K562 (cell line): ENCODE measurements at regions not wholly inside any gene's neighbourhood (a gene's known extent, or its start where the extent isn't known, plus 50 kb on each side); places are given as distances from the start of the nearest gene placed in this dataset.

ENCODE experiments used
- BCL6 ChIP-seq: fragments of 250-450 bp; sonication (Bioruptor Pico); IDR thresholded peaks from 2 replicates; pipeline ENCODE4 v1.4.0; 2020
- HDGF ChIP-seq: fragments of 450-650 bp; IDR thresholded peaks from 2 replicates; pipeline ENCODE4 v1.6.1; 2016
- POLR2A ChIP-seq: fragments of 450-650 bp; conservative IDR thresholded peaks from 2 replicates; pipeline ENCODE4 v1.6.1; 2016
- TAF1 ChIP-seq: IDR thresholded peaks from 2 replicates; pipeline ENCODE4 v1.6.1; 2011; ENCODE audit warnings: mild to moderate bottlenecking, low read length, moderate library complexity; ENCODE audit not compliant: insufficient read depth, control insufficient read depth, severe bottlenecking; ENCODE audit errors: extremely low read depth
- TF ChIP-seq, protein P1 (sequence below), 2 experiments: fragments of 450-650 bp in 1 of 2; sonication (generic) in 1 of 2; formaldehyde crosslinking in 1 of 2; IDR thresholded peaks in 1 of 2; conservative IDR thresholded peaks in 1 of 2; 2 replicates each; pipeline versions ENCODE4 v1.6.1 to v1.8.1; 2016 to 2023; ENCODE audit warnings: mild to moderate bottlenecking in 2 of 2, moderate library complexity in 2 of 2, inconsistent platforms in 1 of 2, missing genetic modification reagents in 1 of 2
- TF ChIP-seq, protein P2 (sequence below), 3 experiments: IDR thresholded peaks in 2 of 3; conservative IDR thresholded peaks in 1 of 3; 2 replicates each; pipeline ENCODE4 v1.5.1; 2011 to 2012; ENCODE audit warnings: low read length in 3 of 3, mild to moderate bottlenecking in 3 of 3, control low read depth in 2 of 3, improper control_type of control experiment in 1 of 3, inconsistent platforms in 1 of 3, low read depth in 1 of 3, mixed read lengths in 1 of 3, moderate library complexity in 1 of 3; ENCODE audit not compliant: insufficient read depth in 2 of 3

DNA sequence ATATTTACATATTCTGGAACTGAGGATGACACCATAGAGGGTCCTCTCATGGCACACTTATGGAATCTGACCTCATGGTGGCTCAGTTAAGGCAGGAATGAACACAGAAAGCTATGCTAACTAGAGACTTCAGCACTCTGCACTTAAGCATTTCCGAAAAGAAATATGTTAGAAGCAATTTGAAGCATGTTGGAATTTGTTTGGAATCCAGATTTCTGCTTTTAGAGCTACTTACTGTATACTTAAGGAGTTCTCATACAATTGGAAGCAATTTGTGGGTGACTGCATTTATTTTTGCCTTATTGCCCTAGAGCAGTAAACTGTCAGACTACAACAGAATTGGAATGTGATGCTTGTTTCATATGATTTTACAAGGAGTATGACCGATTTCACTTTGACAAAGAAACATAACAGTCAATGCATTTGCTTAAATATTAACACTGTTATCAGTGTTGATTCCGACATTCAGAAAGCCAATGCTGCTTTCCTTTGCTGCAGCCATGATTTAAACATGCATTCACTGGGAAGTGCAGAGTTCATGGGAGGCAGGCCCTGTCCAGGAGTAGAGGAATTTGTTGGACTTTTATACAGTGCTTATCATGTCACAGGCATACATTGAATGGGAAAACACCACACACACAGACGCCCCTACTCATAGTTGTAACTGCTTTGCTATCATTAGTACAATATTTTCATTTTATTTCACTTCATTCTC lies 244.4 kb downstream of the SAMD5 start:
- TF ChIP-seq POLR2A (no peak), BCL6 (CRISPR knock-in tag) (no peak), TAF1 (no peak), HDGF (no peak)
- TF ChIP-seq, protein P1, sequence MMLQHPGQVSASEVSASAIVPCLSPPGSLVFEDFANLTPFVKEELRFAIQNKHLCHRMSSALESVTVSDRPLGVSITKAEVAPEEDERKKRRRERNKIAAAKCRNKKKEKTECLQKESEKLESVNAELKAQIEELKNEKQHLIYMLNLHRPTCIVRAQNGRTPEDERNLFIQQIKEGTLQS (IDR thresholded peaks at IDR 0.05) = no peak
- TF ChIP-seq, protein P1 (CRISPR knock-in tag; conservative IDR thresholded peaks at IDR 0.05) = no peak
- TF ChIP-seq, protein P2, sequence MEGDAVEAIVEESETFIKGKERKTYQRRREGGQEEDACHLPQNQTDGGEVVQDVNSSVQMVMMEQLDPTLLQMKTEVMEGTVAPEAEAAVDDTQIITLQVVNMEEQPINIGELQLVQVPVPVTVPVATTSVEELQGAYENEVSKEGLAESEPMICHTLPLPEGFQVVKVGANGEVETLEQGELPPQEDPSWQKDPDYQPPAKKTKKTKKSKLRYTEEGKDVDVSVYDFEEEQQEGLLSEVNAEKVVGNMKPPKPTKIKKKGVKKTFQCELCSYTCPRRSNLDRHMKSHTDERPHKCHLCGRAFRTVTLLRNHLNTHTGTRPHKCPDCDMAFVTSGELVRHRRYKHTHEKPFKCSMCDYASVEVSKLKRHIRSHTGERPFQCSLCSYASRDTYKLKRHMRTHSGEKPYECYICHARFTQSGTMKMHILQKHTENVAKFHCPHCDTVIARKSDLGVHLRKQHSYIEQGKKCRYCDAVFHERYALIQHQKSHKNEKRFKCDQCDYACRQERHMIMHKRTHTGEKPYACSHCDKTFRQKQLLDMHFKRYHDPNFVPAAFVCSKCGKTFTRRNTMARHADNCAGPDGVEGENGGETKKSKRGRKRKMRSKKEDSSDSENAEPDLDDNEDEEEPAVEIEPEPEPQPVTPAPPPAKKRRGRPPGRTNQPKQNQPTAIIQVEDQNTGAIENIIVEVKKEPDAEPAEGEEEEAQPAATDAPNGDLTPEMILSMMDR (IDR thresholded peaks at IDR 0.05 in 2 of 3, conservative IDR thresholded peaks at IDR 0.05 in 1 of 3; ENCODE audit: insufficient read depth in 2 of 3, low read depth in 1 of 3, low read length in 3 of 3) = no peak
